KBM-7 (cell line): ENCODE measurements at regions not wholly inside any gene's neighbourhood (a gene's known extent, or its start where the extent isn't known, plus 50 kb on each side); places are given as distances from the start of the nearest gene placed in this dataset.
"Not testable (repeated sequence)": the region's sequence is repeated elsewhere in the genome, so short reads cannot be mapped to it uniquely, and the experiment has no call there.

ENCODE experiments used
- DNase-seq: peaks from one replicate; pipeline ENCODE4 v3.0.0-alpha.2; 2015
- in situ Hi-C: fragments of 300-500 bp; cut with MboI; formaldehyde crosslinking; loops from 2 replicates; pipeline ENCODE4 v1.14.3; 2020; ENCODE audit warnings: low sequenced_read_pairs, low pct_unique_long_range_greater_than_20kb, mixed read lengths

DNA sequence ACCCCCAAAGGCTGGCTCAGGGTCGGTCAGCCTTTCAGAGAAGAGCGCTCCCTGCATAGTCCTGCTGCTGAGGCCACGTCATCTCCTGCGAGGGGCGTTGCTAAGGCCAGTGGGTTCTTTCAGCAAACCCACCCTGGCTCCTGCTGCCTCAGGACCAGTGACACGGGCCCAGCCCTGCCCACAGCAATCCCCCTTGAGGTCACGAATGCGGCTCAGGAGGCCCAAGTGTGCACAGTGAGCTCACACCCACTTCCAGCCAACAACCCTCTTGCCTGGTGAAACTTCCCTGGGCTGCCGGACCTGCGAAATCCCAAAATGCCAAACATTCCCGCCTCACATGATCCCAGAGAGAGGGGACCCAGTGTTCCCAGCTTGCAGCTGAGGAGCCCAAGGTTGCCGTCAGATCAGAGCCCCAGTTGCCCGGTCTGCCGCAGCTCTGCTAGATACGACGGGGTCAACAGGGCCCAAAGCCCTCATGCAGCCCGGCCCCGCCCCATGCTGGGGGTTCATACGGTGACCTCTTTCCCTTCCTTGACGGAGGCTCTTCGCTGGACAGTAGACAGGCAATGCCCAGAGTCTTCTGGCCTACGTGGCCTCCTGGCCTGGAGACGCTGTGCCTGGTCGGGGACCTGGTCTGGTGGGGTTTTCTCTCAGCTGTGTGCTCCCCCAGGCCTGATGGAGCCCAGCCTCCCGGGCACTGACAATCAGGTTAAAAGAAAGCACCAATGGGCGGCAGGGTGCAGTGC lies 116.4 kb upstream of the COL5A1 start:
- in situ Hi-C loops, result no loop called here
- DNase-seq, result no peak

DNA sequence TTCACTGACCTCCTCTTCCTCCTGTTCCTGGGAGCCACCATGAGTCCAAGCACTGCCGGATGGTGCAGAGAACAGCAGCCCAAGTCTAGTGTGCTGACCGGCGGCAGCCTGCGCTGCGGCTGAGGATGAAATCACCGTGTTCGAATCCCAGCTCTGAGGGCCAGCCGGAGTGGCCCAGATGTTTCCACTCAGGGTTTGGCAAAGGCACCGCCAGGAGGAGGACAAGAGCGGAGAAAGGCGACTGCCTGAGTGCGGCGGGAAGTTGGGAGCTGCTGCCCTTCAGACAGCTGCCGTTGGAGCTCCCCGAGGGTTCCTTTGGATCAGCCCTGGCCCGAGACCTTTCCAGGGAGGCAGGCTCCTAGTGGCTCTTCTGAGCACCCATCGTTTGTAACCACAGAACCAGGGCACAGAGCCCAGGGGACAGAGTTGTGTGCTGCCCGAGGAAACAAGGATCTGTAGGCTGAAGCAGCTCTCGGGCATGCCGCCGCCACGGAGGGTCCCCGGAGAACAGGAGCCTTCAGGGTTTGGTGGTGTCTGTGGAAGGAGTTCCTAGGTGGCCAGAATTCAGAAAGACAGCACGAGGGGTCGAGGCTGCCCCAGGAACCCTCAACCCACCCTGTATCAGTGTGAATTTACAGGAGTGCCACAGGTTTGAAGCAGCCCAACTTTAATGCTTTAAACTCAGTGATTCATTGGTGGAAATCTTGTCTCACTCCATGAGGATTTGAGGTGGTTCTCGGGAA lies 115.6 kb upstream of the COL5A1 start:
- no peak for DNase-seq
- in situ Hi-C loops, result no loop called here

DNA sequence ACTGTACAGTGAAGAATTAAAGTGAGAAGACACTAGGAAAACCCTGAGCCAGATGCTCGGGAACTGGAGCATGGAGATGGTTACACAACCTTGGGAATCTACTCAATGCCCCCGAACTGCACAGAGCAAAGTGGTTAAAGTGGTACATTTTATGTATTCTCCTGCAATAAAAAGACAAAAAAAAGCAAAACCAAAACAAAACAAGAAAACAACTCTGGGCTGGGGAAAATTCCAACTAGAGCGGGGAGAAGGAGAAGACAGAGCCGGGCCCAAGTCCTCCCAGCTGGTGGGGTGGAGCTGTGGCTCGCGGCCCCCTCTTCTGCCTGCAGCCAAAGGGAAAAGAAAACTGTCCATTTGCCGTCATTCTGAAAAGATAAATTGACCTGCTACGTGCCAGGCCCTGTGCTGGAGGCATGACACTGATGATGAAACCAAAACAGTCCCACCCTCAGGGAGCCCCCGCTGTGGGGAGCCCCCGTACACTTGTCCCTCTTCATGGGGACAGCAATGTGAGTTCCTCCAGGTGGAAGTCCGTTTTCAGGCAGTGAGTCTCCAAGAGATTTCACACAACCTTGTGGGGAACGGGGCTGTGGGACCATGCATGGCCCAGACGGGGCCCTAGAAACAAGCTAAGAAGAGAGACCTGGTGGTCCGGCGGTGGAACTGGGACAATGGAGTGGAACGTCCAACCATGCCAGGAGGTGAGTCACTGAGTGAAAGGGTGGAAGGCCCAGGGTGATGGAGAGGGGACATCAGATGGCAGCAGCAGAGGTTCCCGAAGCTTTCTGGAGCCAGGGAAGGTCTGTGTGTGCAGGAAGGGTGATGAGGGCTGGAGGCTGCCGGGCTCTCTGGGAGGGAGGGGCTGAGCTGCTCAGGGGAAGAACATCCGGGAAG lies 114.8 kb upstream of the COL5A1 start:
- no peak for DNase-seq
- in situ Hi-C loops, result no loop called here

DNA sequence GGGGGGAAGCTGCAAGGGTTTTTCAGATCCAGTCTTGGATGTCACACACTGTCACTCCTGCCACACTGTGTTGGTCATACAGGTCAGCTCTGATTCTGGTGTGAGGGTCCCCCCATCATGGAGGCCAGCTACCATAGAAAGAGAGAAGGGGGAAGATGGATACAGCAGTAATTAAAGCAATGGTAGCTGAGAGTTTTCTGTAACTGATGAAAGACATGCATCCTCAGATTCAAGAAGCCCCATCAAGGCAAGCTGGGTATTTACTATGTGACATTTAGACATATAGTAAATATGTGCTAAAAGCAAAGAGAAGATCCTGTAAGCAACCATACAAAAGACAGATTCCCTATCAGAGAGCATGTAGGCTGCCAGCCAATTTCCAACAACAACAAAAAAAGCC lies 110.9 kb upstream of the COL5A1 start:
- in situ Hi-C loops, result no loop called here
- DNase-seq, result no peak

DNA sequence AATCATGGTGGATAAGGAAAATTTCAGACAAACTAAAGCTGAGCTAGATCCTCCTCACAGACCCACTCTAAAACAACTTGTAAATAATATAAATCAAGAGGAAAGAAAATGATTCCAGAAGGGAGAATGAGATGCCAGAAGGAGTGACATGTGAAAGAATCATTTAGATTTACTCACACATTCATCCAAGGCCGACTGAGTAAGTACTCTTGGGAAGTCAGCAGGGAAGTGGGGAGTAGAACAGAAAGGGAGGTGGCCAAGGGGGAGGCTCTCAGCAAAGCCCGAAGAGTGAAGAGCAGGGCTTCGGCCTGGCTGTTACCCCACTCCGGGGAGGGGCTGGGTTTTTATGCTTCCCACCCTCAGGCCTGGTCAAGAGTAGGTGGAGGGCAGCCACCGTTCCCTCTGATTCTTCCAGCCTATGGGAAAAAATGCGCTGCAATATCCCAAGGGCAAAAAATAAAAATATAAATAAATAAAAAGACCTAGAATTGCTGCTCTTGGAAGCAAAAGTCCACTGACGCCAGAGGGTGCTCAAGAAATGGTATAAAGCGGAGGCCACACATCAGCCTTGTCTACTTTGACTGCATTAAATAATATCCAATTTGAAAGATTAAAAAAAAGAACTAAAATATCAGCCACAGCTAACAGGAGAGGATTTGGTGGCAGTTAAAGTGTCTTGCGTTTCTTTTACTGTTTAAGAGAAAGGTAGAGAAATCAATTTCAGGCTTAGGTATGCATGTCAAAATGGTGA lies 110.2 kb upstream of the COL5A1 start:
- in situ Hi-C loops, result no loop called here
- no peak for DNase-seq

DNA sequence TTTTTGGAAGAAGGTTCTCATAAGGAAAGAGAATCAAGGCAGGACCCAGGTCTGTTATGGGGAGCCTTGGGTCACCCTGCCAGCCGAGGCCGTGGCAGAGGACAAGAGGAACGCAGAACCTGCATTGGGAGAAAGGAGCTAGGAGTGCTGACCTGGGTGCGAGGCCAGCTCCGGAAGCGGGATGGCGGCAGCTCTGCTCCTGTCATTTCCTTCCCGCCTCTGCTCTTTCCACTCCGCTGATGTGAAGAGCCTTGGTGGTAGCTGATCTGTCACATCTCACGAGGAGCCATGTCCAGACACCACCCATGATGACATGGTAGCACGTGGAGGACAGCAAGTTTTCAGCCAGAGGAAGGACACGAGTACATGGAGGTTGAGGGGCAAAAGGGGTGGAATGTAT lies 109.5 kb upstream of the COL5A1 start:
- DNase-seq, result no peak
- in situ Hi-C loops, result no loop called here

DNA sequence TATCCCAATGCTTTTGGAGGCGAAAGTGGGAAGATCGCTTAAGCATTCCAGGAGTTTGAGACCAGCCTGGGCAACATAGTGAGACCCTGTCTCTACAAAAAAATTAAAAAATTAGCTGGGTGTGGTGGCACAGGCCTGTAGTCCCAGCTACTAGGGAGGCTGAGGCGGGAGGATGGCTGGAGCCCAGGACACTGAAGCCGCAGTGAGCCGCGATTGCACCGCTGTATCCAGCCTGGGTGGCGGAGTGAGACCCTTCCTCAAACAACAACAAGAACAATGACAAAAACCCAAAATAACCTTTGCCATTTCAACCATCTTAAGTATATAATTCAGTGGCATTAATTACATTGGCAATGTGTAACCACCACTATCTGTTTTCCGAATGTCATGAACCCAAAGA lies 108.9 kb upstream of the COL5A1 start:
- in situ Hi-C loops, result not testable (repeated sequence)

DNA sequence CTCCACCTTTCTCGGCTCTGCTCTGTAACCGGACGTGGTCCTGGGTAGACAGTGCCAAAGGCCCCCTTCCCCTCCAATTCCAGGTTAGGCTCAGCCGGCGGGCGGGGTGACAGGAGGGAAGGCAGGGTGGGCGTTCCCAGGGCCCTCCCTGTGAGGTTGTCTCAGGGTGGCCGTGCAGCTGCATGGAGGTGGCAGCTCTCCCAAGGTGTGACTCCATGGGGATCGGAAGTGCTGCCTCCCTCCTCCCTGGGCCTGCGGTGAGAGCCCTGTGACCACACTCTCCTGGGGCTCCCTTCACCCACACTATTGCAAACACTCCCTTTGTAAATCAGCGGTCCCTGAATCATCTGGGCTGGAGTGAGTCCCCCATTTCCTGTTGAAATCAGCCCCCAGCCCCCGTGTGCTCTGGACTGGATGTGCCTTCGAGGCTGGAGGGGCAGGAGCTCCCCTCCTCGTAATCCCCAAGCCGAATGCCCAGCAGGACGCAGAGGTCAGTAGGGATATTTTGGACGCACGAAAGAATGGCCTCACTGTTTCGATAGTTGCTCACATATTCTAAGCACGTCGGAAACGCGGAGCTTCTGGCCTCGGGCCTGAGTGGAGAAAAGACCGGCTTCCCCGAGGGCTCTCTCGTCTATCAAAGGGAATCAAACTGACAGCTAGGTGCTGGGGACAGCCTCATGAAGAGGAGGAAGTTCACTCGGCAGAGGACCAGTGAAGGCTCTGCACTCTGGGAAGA lies 107.6 kb upstream of the COL5A1 start:
- in situ Hi-C loops, result no loop called here
- DNase-seq, result no peak

More for the DNA sequence above, 108.9 kb upstream of the COL5A1 start:
- DNase-seq, result not testable (repeated sequence)

DNA sequence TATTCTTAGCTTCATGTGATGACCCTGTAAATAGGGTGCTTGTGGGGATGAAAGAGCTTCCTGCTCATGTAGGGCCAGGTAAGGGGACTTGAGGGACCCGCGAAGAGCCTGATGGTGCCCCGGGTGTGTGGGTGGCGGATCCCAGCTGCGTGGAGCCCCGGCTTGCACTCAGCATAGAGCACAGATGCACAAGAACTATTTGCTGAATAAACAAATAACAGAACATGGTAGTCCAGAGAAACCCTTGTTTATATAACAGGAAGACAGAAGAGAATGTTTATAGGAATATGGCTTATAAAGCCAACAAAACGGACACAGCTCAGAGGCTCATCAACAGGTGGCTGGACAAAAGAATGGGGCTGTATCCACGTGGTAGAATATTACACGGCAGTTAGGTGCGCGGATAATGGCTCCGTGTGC lies 106.9 kb upstream of the COL5A1 start:
- in situ Hi-C loops, result no loop called here
- DNase-seq, result no peak

DNA sequence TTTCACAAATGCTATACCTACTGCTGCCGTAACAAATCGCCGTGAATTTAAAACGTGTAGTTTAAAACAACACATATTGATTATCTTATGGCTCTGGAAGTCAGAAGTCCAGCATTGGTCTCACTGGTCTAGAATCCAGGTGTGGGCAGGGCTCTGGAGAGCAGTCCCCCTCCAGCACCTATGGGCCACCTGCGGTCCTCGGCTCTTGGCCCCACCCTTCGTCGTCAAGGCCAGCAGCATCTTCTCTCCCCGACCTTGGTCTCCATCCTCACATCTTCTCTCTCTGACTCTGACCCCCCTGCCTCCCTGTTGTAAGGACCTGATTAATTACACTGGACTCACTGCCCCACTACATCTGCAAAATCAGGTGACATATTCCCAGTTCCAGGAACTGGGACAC lies 106.4 kb upstream of the COL5A1 start:
- in situ Hi-C loops, result no loop called here
- DNase-seq, result no peak

DNA sequence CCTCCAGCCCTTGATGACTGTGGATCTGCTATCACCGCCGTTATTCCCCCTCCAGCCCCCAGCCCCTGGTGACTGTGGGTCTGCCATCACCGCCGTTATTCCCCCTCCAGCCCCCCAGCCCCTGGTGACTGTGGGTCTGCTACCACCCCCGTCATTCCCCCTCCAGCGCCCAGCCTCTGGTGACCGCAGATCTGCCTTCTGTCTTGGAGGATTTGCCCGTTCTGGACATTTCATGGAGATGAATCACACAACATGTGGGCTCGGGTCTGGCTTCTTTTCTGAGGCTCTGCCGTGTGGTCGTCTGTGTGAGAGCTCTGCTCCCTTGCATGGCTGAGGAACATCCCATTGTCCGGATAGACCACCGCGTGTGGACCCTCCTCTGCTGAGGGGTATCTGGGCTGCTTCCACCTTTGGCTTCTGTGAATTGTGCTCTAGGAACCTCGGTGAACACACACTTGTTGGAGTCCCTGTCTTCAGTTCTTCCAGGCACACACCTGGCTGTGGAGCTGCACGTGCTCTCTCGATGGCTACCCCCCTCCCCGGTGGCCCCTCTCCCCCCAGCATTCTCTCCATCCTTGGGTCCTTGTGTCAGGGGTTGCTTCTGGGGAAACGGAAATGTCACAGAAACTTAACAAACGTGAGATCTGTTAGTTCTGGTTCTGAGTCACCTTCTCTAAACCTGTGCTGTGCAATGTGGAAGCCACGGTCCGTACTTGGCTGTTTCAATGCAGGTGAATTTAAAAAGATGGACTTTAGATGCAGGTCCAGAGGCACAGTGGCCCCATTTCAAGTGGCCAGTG lies 105.3 kb upstream of the COL5A1 start:
- in situ Hi-C loops, result no loop called here
- no peak for DNase-seq

DNA sequence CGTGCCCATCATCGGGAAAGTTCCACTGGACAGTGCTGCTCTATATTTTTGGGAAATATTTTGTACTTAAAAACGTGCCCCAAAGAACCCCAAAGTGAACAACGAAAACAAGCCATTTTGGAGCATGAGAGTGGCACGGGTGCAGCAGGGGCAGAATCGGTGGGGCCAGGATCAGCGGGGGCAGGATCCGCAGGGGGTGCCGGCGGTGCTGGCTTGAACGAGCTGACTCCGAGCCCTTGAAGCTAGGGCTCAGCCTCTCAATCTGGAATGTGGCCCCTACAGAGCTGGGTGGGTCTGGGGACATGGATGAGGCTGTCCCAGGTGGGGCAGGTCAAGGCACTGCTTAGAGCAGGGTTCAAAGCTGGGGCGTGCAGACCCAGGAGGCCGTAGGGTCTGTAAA lies 104.7 kb upstream of the COL5A1 start:
- in situ Hi-C loops, result no loop called here
- DNase-seq, result no peak

DNA sequence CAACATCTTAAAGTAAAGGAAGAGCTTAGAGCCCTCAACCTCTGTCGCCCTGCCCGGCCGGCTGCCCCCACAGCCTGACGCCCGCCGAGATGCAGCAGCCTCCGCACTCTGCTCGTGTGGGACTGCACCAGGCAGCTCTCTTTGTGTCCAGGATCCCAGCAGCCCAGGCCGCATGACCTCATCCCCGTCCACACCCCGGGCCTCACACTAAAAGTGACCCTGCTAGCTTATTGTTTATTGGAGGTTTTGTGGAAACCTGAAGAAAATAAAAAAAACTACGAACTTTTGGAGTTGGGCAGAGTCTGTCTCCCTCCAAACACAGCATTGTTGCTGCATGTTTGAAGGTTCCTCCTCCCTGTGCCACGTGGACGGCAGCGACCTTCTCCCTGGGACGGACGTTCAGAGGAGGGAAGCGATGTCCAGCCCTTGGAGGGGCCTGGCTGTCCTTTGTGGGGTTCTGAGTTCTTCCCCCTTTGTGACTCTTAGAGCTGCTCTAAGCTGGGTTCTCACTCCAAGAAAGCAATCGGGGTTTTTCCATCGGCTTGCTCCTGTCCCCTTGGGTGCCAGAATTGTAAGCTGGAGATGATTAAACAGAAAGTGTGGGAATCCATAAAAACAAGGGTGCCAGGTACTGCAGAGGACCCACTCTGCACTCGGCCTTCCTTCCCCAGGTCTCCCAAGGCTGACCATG lies 103.5 kb upstream of the COL5A1 start:
- DNase-seq, result no peak
- in situ Hi-C loops, result no loop called here

DNA sequence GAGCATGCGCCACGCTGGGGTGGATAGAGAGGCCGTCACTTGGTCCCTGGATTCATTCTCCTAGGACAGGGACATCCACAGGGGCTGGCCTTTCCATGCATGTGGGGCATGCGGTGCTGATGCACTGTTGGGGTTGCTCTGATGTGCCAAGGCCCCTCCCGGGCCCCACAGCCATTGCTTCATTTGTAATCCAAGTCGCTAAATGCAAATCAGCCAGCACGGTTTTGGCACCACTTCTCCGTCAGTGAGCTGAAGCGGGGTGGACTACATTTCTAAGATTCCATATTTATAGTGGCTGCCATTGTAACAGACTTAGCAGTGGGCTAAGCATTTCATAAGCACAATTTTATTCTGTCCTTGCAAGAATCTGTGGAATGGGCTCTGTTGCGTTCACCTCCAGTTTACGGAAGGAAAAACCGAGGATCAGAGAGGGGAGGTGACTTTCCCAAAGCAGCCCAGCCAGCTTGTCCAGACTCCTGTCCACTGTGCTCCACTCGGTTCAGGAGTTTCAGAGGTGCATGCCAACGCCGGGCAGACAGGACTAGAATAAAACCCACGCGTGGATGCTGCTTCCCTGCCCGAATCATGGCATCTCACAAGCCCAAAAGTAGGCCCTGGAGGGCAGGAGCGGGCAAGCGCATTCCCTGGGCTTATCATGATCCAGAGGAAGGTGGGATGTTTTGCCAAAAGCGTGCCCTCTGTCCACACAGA lies 102.6 kb upstream of the COL5A1 start:
- in situ Hi-C loops, result no loop called here
- no peak for DNase-seq

DNA sequence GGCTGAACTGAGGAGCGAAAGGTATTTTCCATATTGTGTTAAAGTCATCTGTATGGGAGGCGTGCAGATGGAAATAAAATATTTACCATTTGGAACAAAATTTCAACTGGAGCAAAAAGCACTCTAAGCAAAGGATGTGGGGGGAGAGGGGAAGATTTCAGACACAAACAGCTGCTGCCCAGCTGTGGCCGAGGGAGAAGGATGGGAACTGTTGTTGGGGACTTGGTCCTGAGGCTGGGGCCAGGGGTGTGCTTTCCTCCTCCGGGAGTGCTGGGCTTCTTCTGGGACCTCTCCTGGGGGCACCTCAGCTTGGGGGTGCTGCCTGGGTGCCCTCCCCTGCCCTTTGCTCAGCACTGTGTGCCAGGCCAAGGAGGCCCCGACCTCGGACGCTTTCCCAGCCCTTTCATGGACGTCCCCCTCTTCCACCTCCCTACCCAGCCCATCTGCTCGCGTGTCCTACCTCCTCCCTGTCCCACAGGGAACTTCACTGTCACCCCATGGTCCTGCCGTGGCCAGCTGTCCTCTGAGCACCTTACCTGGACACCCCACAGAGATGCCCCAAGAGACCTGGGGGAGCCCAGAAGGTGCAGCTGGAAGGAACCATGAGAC lies 101.9 kb upstream of the COL5A1 start:
- in situ Hi-C loops, result no loop called here
- DNase-seq, result no peak
